Endothelial cell of umbilical vein (primary cell): ENCODE measurements at regions not wholly inside any gene's neighbourhood (a gene's known extent, or its start where the extent isn't known, plus 50 kb on each side); places are given as distances from the start of the nearest gene placed in this dataset.

ENCODE experiments used
- CTCF ChIP-seq, 2 donors: IDR thresholded peaks; 1 replicate in 1 of 2; 2 replicates in 1 of 2; pipeline ENCODE4 v1.5.1; 2011; ENCODE audit warnings: low read length in 2 of 2, mild to moderate bottlenecking in 2 of 2, moderate library complexity in 2 of 2, control low read depth in 1 of 2, inconsistent platforms in 1 of 2, low read depth in 1 of 2; ENCODE audit not compliant: insufficient read depth in 1 of 2; ENCODE audit errors: extremely low read depth in 1 of 2
- EZH2 ChIP-seq: IDR thresholded peaks from 2 replicates; pipeline ENCODE4 v1.6.1; 2012; ENCODE audit warnings: borderline replicate concordance, low read depth, mild to moderate bottlenecking, moderate library complexity, low read length, inconsistent platforms; ENCODE audit not compliant: severe bottlenecking
- GATA2 ChIP-seq: IDR thresholded peaks from 2 replicates; pipeline ENCODE4 v1.7.0; 2011; ENCODE audit warnings: low read depth, mild to moderate bottlenecking, moderate library complexity, mixed read lengths, low read length; ENCODE audit not compliant: insufficient read length, insufficient read depth
- MYC ChIP-seq: IDR thresholded peaks from one replicate; pipeline ENCODE4 v1.6.1; 2011; ENCODE audit warnings: mild to moderate bottlenecking, low read depth, low read length
- POLR2A ChIP-seq: IDR thresholded peaks from 2 replicates; pipeline ENCODE4 v1.6.1; 2012; ENCODE audit warnings: low read depth, mild to moderate bottlenecking, control low read depth, low read length
- POLR2AphosphoS5 ChIP-seq: IDR thresholded peaks from 2 replicates; pipeline ENCODE4 v1.6.1; 2012; ENCODE audit warnings: low read depth, mild to moderate bottlenecking, control low read depth, low read length, moderate library complexity; ENCODE audit not compliant: insufficient read depth
- TF ChIP-seq, protein P1 (sequence below): IDR thresholded peaks from 2 replicates; pipeline ENCODE4 v1.6.1; 2011; ENCODE audit not compliant: insufficient read depth, insufficient read length

DNA sequence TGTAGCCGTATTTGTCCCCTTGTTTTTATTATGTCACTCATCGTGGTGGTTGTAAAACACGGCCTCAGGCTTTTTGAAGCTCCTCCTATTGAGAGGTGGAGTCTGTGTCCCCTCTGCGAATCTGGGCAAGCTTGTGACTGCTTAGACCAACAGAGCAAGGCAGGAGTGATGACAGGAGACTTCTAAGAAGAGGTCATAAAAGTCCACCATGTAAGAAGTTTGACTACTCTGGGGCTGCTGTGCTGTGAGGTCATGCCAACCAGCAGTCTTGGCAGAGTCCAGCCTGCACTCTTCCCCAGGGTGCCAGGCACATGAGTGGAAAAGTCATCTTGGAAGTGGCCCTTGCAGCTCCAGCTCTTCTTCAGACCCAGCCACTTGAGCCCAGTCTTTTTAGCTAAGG, 83.8 kb upstream of the SPTBN1 start:
- TF ChIP-seq CTCF (IDR thresholded peaks at IDR 0.05; ENCODE audit: extremely low read depth in 1 of 2, insufficient read depth in 1 of 2, low read depth in 1 of 2, low read length in 2 of 2): no peak
- TF ChIP-seq POLR2AphosphoS5: no peak
- no peak for TF ChIP-seq EZH2
- TF ChIP-seq POLR2A: no peak
- TF ChIP-seq, protein P1, sequence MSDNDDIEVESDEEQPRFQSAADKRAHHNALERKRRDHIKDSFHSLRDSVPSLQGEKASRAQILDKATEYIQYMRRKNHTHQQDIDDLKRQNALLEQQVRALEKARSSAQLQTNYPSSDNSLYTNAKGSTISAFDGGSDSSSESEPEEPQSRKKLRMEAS: no peak
- no peak for TF ChIP-seq MYC
- no peak for TF ChIP-seq GATA2
